HCT116 (cell line): ENCODE measurements at regions not wholly inside any gene's neighbourhood (a gene's known extent, or its start where the extent isn't known, plus 50 kb on each side); places are given as distances from the start of the nearest gene placed in this dataset.
A peak's percentile ranks its signal among the peaks of the same experiment; 100 is the strongest.

Experiments used
- CTCF ChIP-seq, 3 experiments: fragments of 200-600 bp in 1 of 3; sonication (generic) in 1 of 3; IDR thresholded peaks in 2 of 3; conservative IDR thresholded peaks in 1 of 3; 2 replicates each; pipeline ENCODE4 v1.5.1; 2012 to 2017; ENCODE audit warnings: low read depth in 2 of 3, low read length in 2 of 3, antibody characterized with exemption in 1 of 3, borderline replicate concordance in 1 of 3, control low read depth in 1 of 3, mild to moderate bottlenecking in 1 of 3, mixed read lengths in 1 of 3, mixed run types in 1 of 3, moderate library complexity in 1 of 3; ENCODE audit not compliant: insufficient read depth in 1 of 3
- EZH2phosphoT487 ChIP-seq: fragments of 200-600 bp; IDR thresholded peaks from 2 replicates; pipeline ENCODE4 v1.6.1; 2018; ENCODE audit warnings: antibody characterized with exemption, borderline replicate concordance
- JUND ChIP-seq: IDR thresholded peaks from 2 replicates; pipeline ENCODE4 v1.6.1; 2012
- POLR2AphosphoS5 ChIP-seq: IDR thresholded peaks from 2 replicates; pipeline ENCODE4 v1.6.1; 2011; ENCODE audit warnings: mild to moderate bottlenecking, low read depth, low read length, moderate library complexity
- SP1 ChIP-seq: IDR thresholded peaks from 2 replicates; pipeline ENCODE4 v1.6.1; 2012; ENCODE audit warnings: low read depth

GRCh38 chr9:38186404-38187115 is 117.5 kb upstream of the SHB start:
- TF ChIP-seq CTCF (IDR thresholded peaks at IDR 0.05 in 2 of 3, conservative IDR thresholded peaks at IDR 0.05 in 1 of 3; ENCODE audit: borderline replicate concordance in 1 of 3, insufficient read depth in 1 of 3, low read depth in 2 of 3, low read length in 2 of 3) (no peak), POLR2AphosphoS5 (no peak), JUND (peak; percentile 24; the same call in 1 of the 2 replicates), EZH2phosphoT487 (no peak), SP1 (peak; percentile 13; the same call in 1 of the 2 replicates)
